ENCODE measurements at regions not wholly inside any gene's neighbourhood (a gene's known extent, or its start where the extent isn't known, plus 50 kb on each side); places are given as distances from the start of the nearest gene placed in this dataset.
"Not testable (repeated sequence)": the region's sequence is repeated elsewhere in the genome, so short reads cannot be mapped to it uniquely, and the experiment has no call there.

GRCh38 chr7:35914214-35914613 is 113.4 kb downstream of the SEPTIN7 start:
- DNase-seq; H3K27me3 ChIP-seq (ENCODE audit: low read length); H3K36me3 ChIP-seq (ENCODE audit: insufficient read depth, low read length); H4K20me1 ChIP-seq (ENCODE audit: insufficient read depth, low read depth, low read length); H3K79me2 ChIP-seq (ENCODE audit: low read length); H3K4me3 ChIP-seq (ENCODE audit: low read length); H2AFZ ChIP-seq (ENCODE audit: low read length); H3K9me2 ChIP-seq (replicated peaks; ENCODE audit: insufficient read depth, low read length); H3K4me1 ChIP-seq (ENCODE audit: low read length); H3K9me3 ChIP-seq (ENCODE audit: low read length); H3K9ac ChIP-seq (ENCODE audit: low read length); H3K4me2 ChIP-seq (ENCODE audit: low read depth, low read length, poor library complexity, severe bottlenecking); H3K27ac ChIP-seq (ENCODE audit: low read length): not testable (repeated sequence)

DNA sequence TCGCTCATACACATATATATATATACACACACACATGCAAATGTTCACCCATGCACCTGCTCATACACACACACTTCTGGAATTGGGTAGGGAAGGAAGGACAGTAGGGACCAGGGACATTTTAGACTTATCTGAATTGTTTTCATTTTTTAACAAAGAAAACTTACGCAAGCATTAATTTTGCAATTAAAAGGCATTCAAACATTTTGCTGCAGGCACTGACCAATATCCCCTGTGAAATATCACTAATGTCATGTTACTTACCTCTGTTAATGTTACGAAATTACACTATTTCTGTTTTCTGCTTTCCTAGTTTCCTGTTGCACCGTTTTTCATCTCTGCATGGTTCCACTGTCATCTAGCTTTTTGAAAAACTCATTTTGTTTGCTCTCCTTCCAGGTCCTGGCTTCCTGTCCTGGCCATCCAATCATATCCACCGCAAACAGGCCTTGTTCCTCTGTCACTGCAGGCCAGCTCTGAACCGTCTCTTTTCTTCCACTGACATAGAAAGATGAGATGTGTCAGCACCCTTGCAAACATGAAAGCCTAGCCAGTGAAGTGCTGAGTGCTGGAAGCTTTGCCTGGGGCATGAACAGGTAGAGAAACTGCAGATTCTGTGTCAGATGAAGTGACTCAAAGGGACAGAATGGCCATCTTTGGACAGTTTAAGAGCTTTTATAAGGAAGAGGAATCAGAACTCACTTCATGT is 114.5 kb downstream of the SEPTIN7 start:
- not testable (repeated sequence) for H3K4me3 ChIP-seq (ENCODE audit: low read length); H3K36me3 ChIP-seq (ENCODE audit: insufficient read depth, low read length); H3K27me3 ChIP-seq (ENCODE audit: low read length); DNase-seq; H4K20me1 ChIP-seq (ENCODE audit: insufficient read depth, low read depth, low read length); H3K4me1 ChIP-seq (ENCODE audit: low read length); H3K9ac ChIP-seq (ENCODE audit: low read length); H3K4me2 ChIP-seq (ENCODE audit: low read depth, low read length, poor library complexity, severe bottlenecking); H3K9me2 ChIP-seq (replicated peaks; ENCODE audit: insufficient read depth, low read length); H2AFZ ChIP-seq (ENCODE audit: low read length); H3K9me3 ChIP-seq (ENCODE audit: low read length); H3K79me2 ChIP-seq (ENCODE audit: low read length); H3K27ac ChIP-seq (ENCODE audit: low read length)

DNA sequence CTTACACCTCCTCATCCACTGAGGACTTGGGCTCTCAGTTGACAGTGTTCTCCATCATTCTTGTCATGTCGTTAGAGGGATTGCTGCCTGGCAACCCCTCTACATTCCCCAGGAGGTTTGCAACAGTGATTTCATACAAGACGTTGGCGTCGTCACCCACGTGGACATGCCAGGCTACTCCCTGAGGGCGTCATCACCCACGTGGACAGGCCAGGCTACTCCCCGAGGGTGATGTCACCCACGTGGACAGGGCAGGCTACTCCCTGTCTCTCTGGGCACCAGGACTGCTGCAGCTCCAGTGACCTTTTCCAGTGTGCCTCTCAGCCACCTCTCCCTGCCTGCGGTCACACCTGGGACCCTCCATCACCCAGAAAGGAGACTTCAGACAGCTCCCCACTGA is 117.4 kb downstream of the SEPTIN7 start:
- H2AFZ ChIP-seq (ENCODE audit: low read length); H4K20me1 ChIP-seq (ENCODE audit: insufficient read depth, low read depth, low read length): not testable (repeated sequence)

GRCh38 chr7:35919607-35920006 is 118.8 kb downstream of the SEPTIN7 start:
- not testable (repeated sequence) for H3K27ac ChIP-seq (ENCODE audit: low read length); H3K9me2 ChIP-seq (replicated peaks; ENCODE audit: insufficient read depth, low read length); H3K4me1 ChIP-seq (ENCODE audit: low read length); H3K9me3 ChIP-seq (ENCODE audit: low read length); H3K27me3 ChIP-seq (ENCODE audit: low read length); H3K9ac ChIP-seq (ENCODE audit: low read length); H2AFZ ChIP-seq (ENCODE audit: low read length); H4K20me1 ChIP-seq (ENCODE audit: insufficient read depth, low read depth, low read length); H3K4me3 ChIP-seq (ENCODE audit: low read length); H3K4me2 ChIP-seq (ENCODE audit: low read depth, low read length, poor library complexity, severe bottlenecking); H3K79me2 ChIP-seq (ENCODE audit: low read length); H3K36me3 ChIP-seq (ENCODE audit: insufficient read depth, low read length)
- peak; percentile 71 for DNase-seq

More for the DNA sequence above, 117.4 kb downstream of the SEPTIN7 start:
- H3K9me2 ChIP-seq (replicated peaks; ENCODE audit: insufficient read depth, low read length); H3K9me3 ChIP-seq (ENCODE audit: low read length); H3K4me3 ChIP-seq (ENCODE audit: low read length); H3K27ac ChIP-seq (ENCODE audit: low read length); H3K79me2 ChIP-seq (ENCODE audit: low read length); H3K4me1 ChIP-seq (ENCODE audit: low read length); H3K9ac ChIP-seq (ENCODE audit: low read length); H3K4me2 ChIP-seq (ENCODE audit: low read depth, low read length, poor library complexity, severe bottlenecking); DNase-seq; H3K27me3 ChIP-seq (ENCODE audit: low read length); H3K36me3 ChIP-seq (ENCODE audit: insufficient read depth, low read length): not testable (repeated sequence)

DNA sequence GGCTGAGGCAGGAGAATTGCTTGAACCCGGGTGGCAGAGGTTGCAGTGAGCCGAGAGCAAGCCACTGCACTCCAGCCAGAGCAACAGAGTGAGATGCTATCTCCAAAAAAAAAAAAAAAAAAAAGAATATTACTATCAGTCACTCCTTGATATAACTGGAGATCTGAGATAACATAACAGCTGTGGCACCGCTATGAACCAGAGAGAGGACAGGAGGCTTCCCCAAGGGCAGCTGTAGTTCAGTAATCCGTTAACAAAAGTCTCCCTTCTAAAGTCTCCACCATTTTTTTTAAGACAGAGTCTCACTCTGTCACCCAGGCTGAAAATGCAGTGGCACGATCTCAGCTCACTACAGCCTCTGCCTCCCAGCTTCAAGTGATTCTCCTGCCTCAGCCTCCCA is 120.5 kb downstream of the SEPTIN7 start:
- H3K9me3 ChIP-seq (ENCODE audit: low read length); H3K27ac ChIP-seq (ENCODE audit: low read length); H2AFZ ChIP-seq (ENCODE audit: low read length); H3K27me3 ChIP-seq (ENCODE audit: low read length); H3K4me3 ChIP-seq (ENCODE audit: low read length); H3K79me2 ChIP-seq (ENCODE audit: low read length); DNase-seq; H3K4me2 ChIP-seq (ENCODE audit: low read depth, low read length, poor library complexity, severe bottlenecking); H4K20me1 ChIP-seq (ENCODE audit: insufficient read depth, low read depth, low read length); H3K36me3 ChIP-seq (ENCODE audit: insufficient read depth, low read length); H3K4me1 ChIP-seq (ENCODE audit: low read length); H3K9ac ChIP-seq (ENCODE audit: low read length); H3K9me2 ChIP-seq (replicated peaks; ENCODE audit: insufficient read depth, low read length): not testable (repeated sequence)

DNA sequence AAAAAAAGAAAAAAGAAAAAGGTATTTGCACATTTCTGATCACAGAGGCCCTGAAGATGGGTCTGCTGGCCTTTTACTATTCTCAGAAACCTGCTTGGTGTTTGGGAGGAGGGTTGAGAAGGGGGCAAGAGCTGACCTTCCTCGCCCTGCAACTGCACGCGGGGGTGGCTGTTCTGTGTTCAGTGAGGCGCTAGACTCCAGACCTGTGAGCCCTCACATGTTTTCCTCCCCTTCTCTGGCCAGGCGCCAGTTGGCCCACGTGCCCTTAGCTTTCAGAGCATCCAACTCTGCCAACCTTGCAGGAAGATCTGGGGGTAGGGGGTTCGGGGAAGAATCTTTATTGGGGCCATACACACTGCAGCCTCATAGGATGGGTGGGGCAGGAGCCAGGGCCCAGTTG is 123.8 kb downstream of the SEPTIN7 start:
- not testable (repeated sequence) for H4K20me1 ChIP-seq (ENCODE audit: insufficient read depth, low read depth, low read length); H3K9me3 ChIP-seq (ENCODE audit: low read length); H3K4me3 ChIP-seq (ENCODE audit: low read length); DNase-seq; H2AFZ ChIP-seq (ENCODE audit: low read length); H3K36me3 ChIP-seq (ENCODE audit: insufficient read depth, low read length); H3K9me2 ChIP-seq (replicated peaks; ENCODE audit: insufficient read depth, low read length); H3K9ac ChIP-seq (ENCODE audit: low read length); H3K27me3 ChIP-seq (ENCODE audit: low read length); H3K4me1 ChIP-seq (ENCODE audit: low read length); H3K79me2 ChIP-seq (ENCODE audit: low read length); H3K4me2 ChIP-seq (ENCODE audit: low read depth, low read length, poor library complexity, severe bottlenecking); H3K27ac ChIP-seq (ENCODE audit: low read length)

DNA sequence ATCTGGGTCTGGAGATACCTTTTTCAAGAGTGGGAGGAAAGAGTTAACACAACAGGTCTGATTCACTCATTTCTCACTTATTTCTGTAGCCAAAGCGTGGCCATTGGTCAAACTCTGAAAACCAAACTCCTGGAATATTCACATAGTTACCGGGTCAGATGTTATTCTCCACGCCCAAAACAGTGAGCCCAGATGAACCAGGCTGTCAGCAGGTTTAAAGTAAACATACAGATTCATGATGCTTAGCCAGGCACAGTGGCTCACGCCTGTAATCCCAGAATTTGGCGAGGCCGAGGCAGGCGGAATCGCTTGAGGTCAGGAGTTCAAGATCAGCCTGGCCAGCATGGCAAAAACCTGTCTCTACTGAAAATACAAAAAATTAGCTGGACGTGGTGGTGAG is 126.1 kb downstream of the SEPTIN7 start:
- H3K27me3 ChIP-seq (ENCODE audit: low read length); H3K9me2 ChIP-seq (replicated peaks; ENCODE audit: insufficient read depth, low read length); H3K79me2 ChIP-seq (ENCODE audit: low read length); H4K20me1 ChIP-seq (ENCODE audit: insufficient read depth, low read depth, low read length); H3K4me2 ChIP-seq (ENCODE audit: low read depth, low read length, poor library complexity, severe bottlenecking); H3K9me3 ChIP-seq (ENCODE audit: low read length); H3K4me3 ChIP-seq (ENCODE audit: low read length); DNase-seq; H3K27ac ChIP-seq (ENCODE audit: low read length); H3K4me1 ChIP-seq (ENCODE audit: low read length); H3K36me3 ChIP-seq (ENCODE audit: insufficient read depth, low read length); H3K9ac ChIP-seq (ENCODE audit: low read length); H2AFZ ChIP-seq (ENCODE audit: low read length): not testable (repeated sequence)

DNA sequence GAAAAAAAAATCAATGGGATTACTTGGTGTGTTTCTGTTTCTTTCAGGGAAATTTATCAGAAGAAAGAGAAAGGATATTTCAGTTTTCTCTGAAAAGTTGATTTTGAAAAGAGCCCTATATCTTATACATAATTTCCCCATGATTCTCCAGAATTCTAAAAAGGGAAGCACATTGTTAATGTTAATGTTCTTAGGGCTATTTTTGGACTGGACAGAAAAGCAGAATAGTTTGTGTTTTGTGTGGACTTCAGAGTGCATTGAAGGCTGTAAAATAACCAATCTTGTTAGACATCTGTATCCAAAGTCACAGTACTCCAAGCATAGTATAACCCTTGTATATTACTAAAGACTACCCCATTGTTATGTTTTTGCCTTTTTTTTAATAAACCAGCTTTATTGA is 130.3 kb downstream of the SEPTIN7 start:
- not testable (repeated sequence) for H4K20me1 ChIP-seq (ENCODE audit: insufficient read depth, low read depth, low read length); H3K4me1 ChIP-seq (ENCODE audit: low read length); DNase-seq; H3K9ac ChIP-seq (ENCODE audit: low read length); H3K4me2 ChIP-seq (ENCODE audit: low read depth, low read length, poor library complexity, severe bottlenecking); H3K27ac ChIP-seq (ENCODE audit: low read length); H3K27me3 ChIP-seq (ENCODE audit: low read length); H3K36me3 ChIP-seq (ENCODE audit: insufficient read depth, low read length); H3K9me3 ChIP-seq (ENCODE audit: low read length); H3K4me3 ChIP-seq (ENCODE audit: low read length); H2AFZ ChIP-seq (ENCODE audit: low read length); H3K79me2 ChIP-seq (ENCODE audit: low read length); H3K9me2 ChIP-seq (replicated peaks; ENCODE audit: insufficient read depth, low read length)

- H4K20me1 ChIP-seq (ENCODE audit: insufficient read depth, low read depth, low read length); H2AFZ ChIP-seq (ENCODE audit: low read length); H3K36me3 ChIP-seq (ENCODE audit: insufficient read depth, low read length); H3K27me3 ChIP-seq (ENCODE audit: low read length); H3K9me3 ChIP-seq (ENCODE audit: low read length); H3K4me1 ChIP-seq (ENCODE audit: low read length); H3K9ac ChIP-seq (ENCODE audit: low read length); H3K4me3 ChIP-seq (ENCODE audit: low read length); H3K27ac ChIP-seq (ENCODE audit: low read length); H3K4me2 ChIP-seq (ENCODE audit: low read depth, low read length, poor library complexity, severe bottlenecking); H3K9me2 ChIP-seq (replicated peaks; ENCODE audit: insufficient read depth, low read length); H3K79me2 ChIP-seq (ENCODE audit: low read length); DNase-seq: not testable (repeated sequence)
Measured at GRCh38 chr7:35931551-35931950, 130.7 kb downstream of the SEPTIN7 start.

All from Karpas-422 (cell line).